PC-9 (cell line): ENCODE measurements at regions not wholly inside any gene's neighbourhood (a gene's known extent, or its start where the extent isn't known, plus 50 kb on each side); places are given as distances from the start of the nearest gene placed in this dataset.

ENCODE experiments used
- BruUV-seq: library from RNA; stranded (reverse); fragments of 400-500 nt; replicated peaks from 2 replicates; lab custom pipeline; 2021; lab: Mats Ljungman, UMichigan
- CTCF ChIA-PET: fragments of 300-600 bp; sonication (Branson Sonifier 250); formaldehyde crosslinking; loops from one replicate; lab custom pipeline; 2022; ENCODE audit warnings: antibody characterized with exemption; lab: Charles Lee
- POLR2A ChIA-PET: fragments of 300-600 bp; sonication (Branson Sonifier 250); formaldehyde crosslinking; loops from one replicate; lab custom pipeline; 2022; ENCODE audit warnings: antibody characterized with exemption; ENCODE audit not compliant: unreplicated experiment; lab: Charles Lee
- DNase-seq, 2 experiments: peaks; one replicate each; pipeline versions ENCODE4 v3.0.0 to v3.0.0-alpha.2; 2015 to 2022; ENCODE audit warnings: mixed read lengths in 1 of 2
- H2AFZ ChIP-seq: fragments of 200-600 bp; sonication (generic); 2 replicates; pipeline ENCODE4 v1.8.1; 2017; ENCODE audit warnings: antibody characterized with exemption
- H3F3A ChIP-seq: fragments of 200-600 bp; sonication (generic); 2 replicates; pipeline ENCODE4 v1.8.1; 2017; ENCODE audit warnings: antibody characterized with exemption, mild to moderate bottlenecking, low read depth; ENCODE audit not compliant: insufficient read depth
- H3K27ac ChIP-seq: fragments of 200-600 bp; sonication (generic); 2 replicates; pipeline ENCODE4 v1.6.1; 2016; ENCODE audit warnings: mixed run types
- H3K27me3 ChIP-seq: fragments of 200-600 bp; sonication (generic); 2 replicates; pipeline ENCODE4 v1.6.1; 2016; ENCODE audit warnings: low read depth, mixed run types; ENCODE audit not compliant: insufficient read depth
- H3K36me3 ChIP-seq: fragments of 200-600 bp; sonication (generic); 2 replicates; pipeline ENCODE4 v1.6.1; 2016; ENCODE audit warnings: low read depth, mixed run types
- H3K4me1 ChIP-seq: fragments of 200-600 bp; sonication (generic); replicated peaks from 2 replicates; pipeline ENCODE4 v1.6.1; 2016; ENCODE audit warnings: mixed run types; ENCODE audit not compliant: insufficient read depth
- H3K4me2 ChIP-seq: fragments of 200-600 bp; sonication (generic); 2 replicates; pipeline ENCODE4 v1.6.1; 2017; ENCODE audit warnings: mixed run types
- H3K4me3 ChIP-seq: fragments of 200-600 bp; sonication (generic); 2 replicates; pipeline ENCODE4 v1.6.1; 2016; ENCODE audit warnings: mixed run types
- H3K79me2 ChIP-seq: fragments of 200-600 bp; sonication (generic); 2 replicates; pipeline ENCODE4 v1.6.1; 2017; ENCODE audit warnings: low read depth, mixed run types
- H3K9me2 ChIP-seq: fragments of 200-600 bp; sonication (generic); 2 replicates; pipeline ENCODE4 v1.8.1; 2017; ENCODE audit warnings: mild to moderate bottlenecking; ENCODE audit not compliant: insufficient read depth
- H3K9me3 ChIP-seq: fragments of 200-600 bp; sonication (generic); 2 replicates; pipeline ENCODE4 v1.8.1; 2016; ENCODE audit warnings: low read depth; ENCODE audit not compliant: insufficient read depth
- H4K20me1 ChIP-seq: fragments of 200-600 bp; sonication (generic); 2 replicates; pipeline ENCODE4 v1.8.1; 2017; ENCODE audit not compliant: insufficient read depth
- EZH2 ChIP-seq: fragments of 200-600 bp; sonication (generic); IDR thresholded peaks from 2 replicates; pipeline ENCODE4 v1.8.0; 2017; ENCODE audit warnings: antibody characterized with exemption, low read depth
- intact Hi-C: fragments of 100-400 bp; cut with micrococcal nuclease; formaldehyde crosslinking; loops from one replicate; pipeline ENCODE4 v1.10.0; 2022; ENCODE audit not compliant: unreplicated experiment
- TF ChIP-seq, protein P1 (sequence below): fragments of 200-600 bp; sonication (generic); conservative IDR thresholded peaks from 2 replicates; pipeline ENCODE4 v1.6.1; 2017; ENCODE audit warnings: mixed run types, antibody characterized with exemption, mild to moderate bottlenecking, moderate library complexity

DNA sequence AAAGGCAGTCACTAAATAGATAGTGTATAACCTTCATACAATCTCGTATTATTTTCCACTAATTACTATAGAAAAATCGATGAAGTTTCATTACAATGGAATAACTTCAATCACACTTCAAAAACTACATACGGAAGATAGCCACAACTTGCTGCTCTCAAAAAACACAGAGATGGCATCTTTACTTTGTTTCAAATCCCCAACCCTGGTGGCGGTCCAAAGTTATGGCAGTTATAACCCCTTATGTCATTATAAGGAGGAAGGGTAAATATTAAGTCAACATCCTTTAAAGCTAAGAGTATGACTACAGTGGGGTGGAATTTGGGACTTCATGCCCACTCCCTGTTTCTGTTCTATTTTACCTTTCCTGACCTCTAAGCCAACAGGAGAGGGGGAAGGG lies 146.5 kb downstream of the LACC1 start:
- Histone ChIP-seq H3K27me3 (no peaks in the 10 kb centered on the region), H4K20me1 (no peaks in the 10 kb centered on the region), H3K79me2 (no peaks in the 10 kb centered on the region), H3K9me2 (no peaks in the 10 kb centered on the region), H3F3A (peaks cover 8% of the 10 kb centered on the region), H2AFZ (no peak overlapping the region), H3K4me3 (no peak overlapping the region), H3K27ac (no peak overlapping the region), H3K4me1 (peaks cover 21% of the 10 kb centered on the region), H3K4me2 (no peak overlapping the region), H3K9me3 (no peaks in the 10 kb centered on the region), H3K36me3 (no peaks in the 10 kb centered on the region)
- BruUV-seq: no TSS peak
- TF ChIP-seq EZH2: no peak
- TF ChIP-seq, protein P1, sequence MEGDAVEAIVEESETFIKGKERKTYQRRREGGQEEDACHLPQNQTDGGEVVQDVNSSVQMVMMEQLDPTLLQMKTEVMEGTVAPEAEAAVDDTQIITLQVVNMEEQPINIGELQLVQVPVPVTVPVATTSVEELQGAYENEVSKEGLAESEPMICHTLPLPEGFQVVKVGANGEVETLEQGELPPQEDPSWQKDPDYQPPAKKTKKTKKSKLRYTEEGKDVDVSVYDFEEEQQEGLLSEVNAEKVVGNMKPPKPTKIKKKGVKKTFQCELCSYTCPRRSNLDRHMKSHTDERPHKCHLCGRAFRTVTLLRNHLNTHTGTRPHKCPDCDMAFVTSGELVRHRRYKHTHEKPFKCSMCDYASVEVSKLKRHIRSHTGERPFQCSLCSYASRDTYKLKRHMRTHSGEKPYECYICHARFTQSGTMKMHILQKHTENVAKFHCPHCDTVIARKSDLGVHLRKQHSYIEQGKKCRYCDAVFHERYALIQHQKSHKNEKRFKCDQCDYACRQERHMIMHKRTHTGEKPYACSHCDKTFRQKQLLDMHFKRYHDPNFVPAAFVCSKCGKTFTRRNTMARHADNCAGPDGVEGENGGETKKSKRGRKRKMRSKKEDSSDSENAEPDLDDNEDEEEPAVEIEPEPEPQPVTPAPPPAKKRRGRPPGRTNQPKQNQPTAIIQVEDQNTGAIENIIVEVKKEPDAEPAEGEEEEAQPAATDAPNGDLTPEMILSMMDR: no peak
- CTCF ChIA-PET: no interaction called here
- POLR2A ChIA-PET: no interaction called here
- intact Hi-C loops: no loop called here
- DNase-seq: no peak

- H3K4me2 ChIP-seq: no peak overlapping the region
- TF ChIP-seq, protein P1: no peak
- no peak for TF ChIP-seq EZH2
- no peak overlapping the region for H2AFZ ChIP-seq
- H3F3A ChIP-seq: no peaks in the 10 kb centered on the region
- no peaks in the 10 kb centered on the region for H3K79me2 ChIP-seq
- no peak for DNase-seq
- H3K36me3 ChIP-seq: no peaks in the 10 kb centered on the region
- H3K27me3 ChIP-seq: no peaks in the 10 kb centered on the region
- H3K27ac ChIP-seq: no peak overlapping the region
- no peaks in the 10 kb centered on the region for H3K9me3 ChIP-seq
- intact Hi-C loops: no loop called here
- no peaks in the 10 kb centered on the region for H3K4me1 ChIP-seq
- no TSS peak for BruUV-seq
- no peak overlapping the region for H3K4me3 ChIP-seq
- no peaks in the 10 kb centered on the region for H4K20me1 ChIP-seq
- ChIA-PET POLR2A (no interaction called here), CTCF (no interaction called here)
- H3K9me2 ChIP-seq: no peaks in the 10 kb centered on the region
Measured at GRCh38 chr13:44028734-44029133, 149.0 kb downstream of the LACC1 start.

DNA sequence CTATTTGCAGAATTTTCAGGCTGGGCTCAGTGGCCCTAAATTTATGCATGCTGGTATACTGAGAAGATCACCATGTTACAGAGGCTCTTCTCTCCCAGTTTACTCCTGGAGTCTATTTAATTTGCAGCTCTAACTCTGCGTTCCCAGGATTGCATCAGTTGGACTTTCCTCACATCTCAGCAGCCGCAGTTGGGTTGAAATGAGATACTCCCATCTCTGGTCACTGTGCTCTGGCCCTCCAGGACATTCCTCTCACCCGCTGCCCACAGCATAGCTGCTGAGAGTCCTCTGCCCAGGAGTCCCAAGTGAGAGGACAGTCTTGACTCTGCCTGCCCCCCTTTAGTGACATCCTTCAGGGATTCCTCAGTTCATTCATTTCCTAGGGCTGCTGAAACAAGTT lies 150.9 kb downstream of the LACC1 start:
- no peaks in the 10 kb centered on the region for H3K36me3 ChIP-seq
- intact Hi-C loops: no loop called here
- H3K4me3 ChIP-seq: no peak overlapping the region
- ChIA-PET CTCF (interaction anchor here (0.6 kb wide), 1 partner anchor 170 kb away, joined by 3 read pairs; no protein-coding TSS in a partner anchor), POLR2A (no interaction called here)
- TF ChIP-seq, protein P1: no peak
- TF ChIP-seq EZH2: no peak
- no peak overlapping the region for H3K27ac ChIP-seq
- H3K27me3 ChIP-seq: no peaks in the 10 kb centered on the region
- no peak for DNase-seq
- BruUV-seq: no TSS peak
- no peaks in the 10 kb centered on the region for H3K9me2 ChIP-seq
- no peaks in the 10 kb centered on the region for H3K79me2 ChIP-seq
- H2AFZ ChIP-seq: no peak overlapping the region
- no peaks in the 10 kb centered on the region for H3F3A ChIP-seq
- H3K4me1 ChIP-seq: no peaks in the 10 kb centered on the region
- H3K9me3 ChIP-seq: no peaks in the 10 kb centered on the region
- no peaks in the 10 kb centered on the region for H4K20me1 ChIP-seq
- no peak overlapping the region for H3K4me2 ChIP-seq
